GM19467 (cell line): ENCODE measurements at regions not wholly inside any gene's neighbourhood (a gene's known extent, or its start where the extent isn't known, plus 50 kb on each side); places are given as distances from the start of the nearest gene placed in this dataset.

Source experiments
- ATAC-seq: cut with Tn5 transposase; IDR thresholded peaks from one replicate; pipeline ENCODE4 v1.9.1; 2021; ENCODE audit warnings: mild to moderate bottlenecking, moderate library complexity; ENCODE audit not compliant: unreplicated experiment

GRCh38 chr10:8583096-8583495 lies 528.6 kb downstream of the GATA3 start:
- no peak for ATAC-seq

GRCh38 chr10:8584666-8585065 lies 530.2 kb downstream of the GATA3 start:
- no peak for ATAC-seq

GRCh38 chr10:8586504-8586903 lies 532.0 kb downstream of the GATA3 start:
- ATAC-seq, result no peak

GRCh38 chr10:8588135-8588534 lies 533.6 kb downstream of the GATA3 start:
- ATAC-seq, result no peak

- ATAC-seq, result no peak
Observed at GRCh38 chr10:8590518-8590917, 536.0 kb downstream of the GATA3 start.

- no peak for ATAC-seq
Observed at GRCh38 chr10:8591640-8592039, 537.2 kb downstream of the GATA3 start.

- ATAC-seq, result no peak
Observed at GRCh38 chr10:8594176-8594575, 539.7 kb downstream of the GATA3 start.

- no peak for ATAC-seq
Observed at GRCh38 chr10:8594711-8595110, 540.2 kb downstream of the GATA3 start.

- no peak for ATAC-seq
Observed at GRCh38 chr10:8595140-8595539, 540.7 kb downstream of the GATA3 start.

GRCh38 chr10:8596929-8597472 lies 542.5 kb downstream of the GATA3 start:
- no peak for ATAC-seq

- ATAC-seq, result no peak
Observed at GRCh38 chr10:8600192-8600591, 545.7 kb downstream of the GATA3 start.

- no peak for ATAC-seq
Observed at GRCh38 chr10:8602821-8603220, 548.3 kb downstream of the GATA3 start.

- no peak for ATAC-seq
Observed at GRCh38 chr10:8614054-8614565, 559.6 kb downstream of the GATA3 start.

- ATAC-seq, result no peak
Observed at GRCh38 chr10:8615118-8615517, 560.6 kb downstream of the GATA3 start.

GRCh38 chr10:8616166-8616565 lies 561.7 kb downstream of the GATA3 start:
- no peak for ATAC-seq

GRCh38 chr10:8617792-8618191 lies 563.3 kb downstream of the GATA3 start:
- ATAC-seq, result no peak

GRCh38 chr10:8618834-8619233 lies 564.3 kb downstream of the GATA3 start:
- ATAC-seq, result no peak

- no peak for ATAC-seq
Observed at GRCh38 chr10:8628351-8628750, 573.9 kb downstream of the GATA3 start.

GRCh38 chr10:8633909-8634308 lies 579.4 kb downstream of the GATA3 start:
- ATAC-seq, result no peak

- ATAC-seq, result no peak
Observed at GRCh38 chr10:8636371-8636770, 581.9 kb downstream of the GATA3 start.

- ATAC-seq, result no peak
Observed at GRCh38 chr10:8637640-8638039, 583.2 kb downstream of the GATA3 start.

- no peak for ATAC-seq
Observed at GRCh38 chr10:8638088-8638672, 583.7 kb downstream of the GATA3 start.
